Activated CD8-positive, alpha-beta T cell treated with anti-CD3 and anti-CD28 coated beads, Interleukin-2, amount 10 ng/mL, durations not matched to agents 7 days and 5 days (primary cell): ENCODE measurements at regions not wholly inside any gene's neighbourhood (a gene's known extent, or its start where the extent isn't known, plus 50 kb on each side); places are given as distances from the start of the nearest gene placed in this dataset.
"Not testable (repeated sequence)": the region's sequence is repeated elsewhere in the genome, so short reads cannot be mapped to it uniquely, and the experiment has no call there.

Experiments used
- ATAC-seq: fragments of 150-1000 bp; cut with Tn5 transposase; one replicate; pipeline ENCODE4 v1.10.0; 2021; ENCODE audit warnings: moderate library complexity
- CTCF ChIA-PET: fragments of 350-600 bp; sonication (Branson Sonifier 250); formaldehyde crosslinking; loops from one replicate; lab custom pipeline; 2021; ENCODE audit warnings: antibody characterized with exemption; lab: Charles Lee
- POLR2A ChIA-PET: fragments of 350-600 bp; sonication (Branson Sonifier 250); formaldehyde crosslinking; loops from one replicate; lab custom pipeline; 2021; ENCODE audit warnings: antibody characterized with exemption; lab: Charles Lee
- DNase-seq: peaks from one replicate; pipeline ENCODE4 v3.0.0-alpha.2; 2020
- H3K27ac Mint-ChIP-seq: one replicate; pipeline ENCODE4 v1.8.0; 2021; ENCODE audit warnings: mild to moderate bottlenecking, mixed read lengths
- H3K27me3 Mint-ChIP-seq: one replicate; pipeline ENCODE4 v1.8.0; 2021; ENCODE audit warnings: low read depth, mixed read lengths
- H3K36me3 Mint-ChIP-seq: one replicate; pipeline ENCODE4 v1.8.0; 2021; ENCODE audit warnings: low read depth, mixed read lengths
- H3K4me1 Mint-ChIP-seq: one replicate; pipeline ENCODE4 v1.8.0; 2021; ENCODE audit warnings: low read depth, mixed read lengths
- H3K4me3 Mint-ChIP-seq: one replicate; pipeline ENCODE4 v1.8.0; 2021; ENCODE audit warnings: mild to moderate bottlenecking, mixed read lengths
- H3K9me3 Mint-ChIP-seq: one replicate; pipeline ENCODE4 v1.8.0; 2022; ENCODE audit warnings: mixed read lengths; ENCODE audit not compliant: insufficient read depth

DNA sequence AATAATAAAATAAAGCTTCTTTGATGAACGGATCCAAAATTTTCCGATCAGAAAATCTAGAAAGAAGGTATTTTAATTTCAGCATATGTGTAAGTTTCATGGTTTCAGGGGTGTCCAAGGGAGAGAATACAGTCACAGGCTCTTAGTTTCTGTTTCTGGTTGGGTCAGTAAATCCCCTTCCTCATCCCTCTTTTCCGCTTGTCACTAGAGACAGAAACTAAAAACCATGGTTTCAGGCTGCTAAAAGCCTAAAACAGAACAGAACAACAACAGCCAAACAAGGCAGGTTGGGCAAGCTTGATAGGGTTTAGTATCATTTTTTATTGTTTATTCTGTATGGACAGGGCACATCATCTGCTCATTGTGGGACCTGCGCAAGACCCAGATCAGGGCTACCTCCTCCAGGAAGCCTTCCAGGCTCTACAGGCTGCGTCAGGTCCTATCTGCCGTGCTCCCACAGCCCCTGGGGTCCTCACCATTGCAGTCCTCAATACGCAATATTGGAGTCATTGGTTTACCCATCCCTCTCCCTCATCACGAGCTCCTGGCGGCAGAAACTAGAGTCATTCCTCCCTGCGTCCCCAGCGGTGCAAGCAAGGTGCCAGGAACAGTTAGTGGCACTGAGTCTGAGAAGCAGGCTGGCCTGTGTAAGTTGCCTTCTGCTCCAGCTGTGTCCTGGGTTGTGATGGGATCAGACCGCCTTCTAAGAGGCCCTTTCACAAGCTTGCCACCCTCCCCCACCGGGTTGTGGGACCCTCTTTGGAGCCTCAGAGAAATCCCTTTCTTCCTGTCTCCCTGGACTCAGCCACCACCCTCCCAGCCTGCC lies 70.2 kb upstream of the CUX1 start:
- CTCF ChIA-PET: no interaction called here
- no peaks in the 10 kb centered on the region for H3K27me3 Mint-ChIP-seq
- no peaks in the 10 kb centered on the region for H3K36me3 Mint-ChIP-seq
- no peaks in the 10 kb centered on the region for H3K9me3 Mint-ChIP-seq
- DNase-seq: no peak
- H3K4me1 Mint-ChIP-seq: peaks cover 36% of the 10 kb centered on the region
- H3K27ac Mint-ChIP-seq: peak overlapping the region; percentile 66
- H3K4me3 Mint-ChIP-seq: no peak overlapping the region
- POLR2A ChIA-PET: no interaction called here
- no peak for ATAC-seq

DNA sequence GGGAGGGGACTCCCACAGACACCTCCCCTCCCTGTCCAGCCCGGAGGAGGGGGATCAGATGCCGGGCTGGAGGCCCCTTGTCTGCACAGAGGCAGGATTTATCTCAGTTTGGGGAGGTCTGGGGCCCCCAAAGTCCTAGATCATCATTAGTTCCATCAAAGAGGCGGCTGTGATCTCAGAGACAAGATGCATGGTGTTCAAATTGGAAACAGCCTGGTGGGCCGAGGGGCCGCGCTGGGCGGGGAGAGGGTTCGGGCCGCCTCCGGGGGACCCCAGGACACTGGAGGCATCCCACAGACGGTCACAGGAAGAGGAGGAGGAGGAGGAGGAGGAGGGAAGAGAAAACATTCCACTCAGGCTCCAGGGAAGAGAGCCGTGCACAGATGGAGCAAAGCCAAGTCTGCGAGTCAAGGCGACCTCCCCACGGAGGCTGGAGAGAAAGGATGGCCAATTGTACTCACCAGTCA lies 69.5 kb upstream of the CUX1 start:
- H3K27ac Mint-ChIP-seq: no peak overlapping the region
- POLR2A ChIA-PET: no interaction called here
- DNase-seq (no peak), ATAC-seq (no peak)
- CTCF ChIA-PET: no interaction called here
- H3K4me1 Mint-ChIP-seq: peaks cover 29% of the 10 kb centered on the region
- H3K27me3 Mint-ChIP-seq: no peaks in the 10 kb centered on the region
- H3K4me3 Mint-ChIP-seq: no peak overlapping the region
- no peaks in the 10 kb centered on the region for H3K36me3 Mint-ChIP-seq
- H3K9me3 Mint-ChIP-seq: no peaks in the 10 kb centered on the region

DNA sequence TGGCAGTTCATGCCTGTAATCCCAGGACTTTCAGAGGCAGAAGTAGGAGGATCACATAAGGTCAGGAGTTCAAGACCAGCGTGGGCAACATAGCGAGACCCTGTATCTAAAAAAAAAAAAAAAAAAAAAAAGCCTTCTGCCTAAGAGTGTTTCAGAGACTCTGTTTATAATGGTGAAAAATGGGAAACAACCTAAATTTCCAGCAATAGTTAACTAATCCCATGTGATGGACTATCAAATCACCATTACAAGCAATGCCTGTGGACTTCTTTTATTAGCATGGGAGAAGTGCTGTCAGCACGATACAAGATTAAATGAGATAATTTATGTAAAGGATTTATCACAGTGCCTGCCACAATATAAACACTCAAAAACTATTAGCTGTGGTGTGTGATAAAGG lies 67.5 kb upstream of the CUX1 start:
- ChIA-PET CTCF (no interaction called here), POLR2A (no interaction called here)
- Mint-ChIP-seq H3K4me3 (no peak overlapping the region), H3K4me1 (peaks cover 30% of the 10 kb centered on the region), H3K36me3 (no peaks in the 10 kb centered on the region), H3K27me3 (no peaks in the 10 kb centered on the region), H3K9me3 (no peaks in the 10 kb centered on the region), H3K27ac (no peak overlapping the region)
- no peak for ATAC-seq
- no peak for DNase-seq

DNA sequence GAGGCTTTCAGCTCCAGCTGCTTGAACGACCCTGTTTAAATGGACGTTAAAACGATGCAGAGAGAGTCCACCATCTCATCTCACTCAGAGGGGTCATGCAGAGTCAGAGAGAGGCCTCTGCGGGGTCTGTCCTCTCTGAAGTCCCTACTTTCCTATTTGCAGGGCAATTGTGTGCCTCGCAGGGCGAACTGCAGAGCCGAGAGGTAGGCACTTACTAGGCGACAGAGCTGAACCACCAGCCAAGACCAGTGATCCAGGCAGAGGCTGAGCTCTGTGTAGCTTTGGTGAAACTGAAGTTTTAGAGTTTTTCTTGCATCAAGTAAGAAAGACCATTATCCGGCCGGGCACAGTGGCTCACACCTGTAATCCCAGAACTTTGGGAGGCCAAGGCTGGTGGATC lies 64.1 kb upstream of the CUX1 start:
- H3K4me3 Mint-ChIP-seq: no peak overlapping the region
- CTCF ChIA-PET: interaction anchor here (1.0 to 2.9 kb wide), 2 partner anchors 9 to 61 kb away, joined by 5 to 17 read pairs; no protein-coding TSS in a partner anchor
- no peak overlapping the region for H3K27ac Mint-ChIP-seq

GRCh38 chr7:101754424-101755159 lies 62.8 kb upstream of the CUX1 start:
- ChIA-PET POLR2A (no interaction called here), CTCF (interaction anchor here (0.6 to 2.9 kb wide), 2 partner anchors 11 to 57 kb away, joined by 3 to 17 read pairs; no protein-coding TSS in a partner anchor)
- H3K4me3 Mint-ChIP-seq: peak overlapping the region; percentile 80
- no peaks in the 10 kb centered on the region for H3K36me3 Mint-ChIP-seq
- DNase-seq (peak; percentile 30), ATAC-seq (no peak)
- peak overlapping the region; percentile 81 for H3K27ac Mint-ChIP-seq
- H3K27me3 Mint-ChIP-seq: no peaks in the 10 kb centered on the region
- H3K9me3 Mint-ChIP-seq: no peaks in the 10 kb centered on the region
- peaks cover 15% of the 10 kb centered on the region for H3K4me1 Mint-ChIP-seq

More for the DNA sequence above, 64.1 kb upstream of the CUX1 start:
- no peaks in the 10 kb centered on the region for H3K36me3 Mint-ChIP-seq
- DNase-seq (no peak), ATAC-seq (no peak)
- peaks cover 15% of the 10 kb centered on the region for H3K4me1 Mint-ChIP-seq
- H3K9me3 Mint-ChIP-seq: no peaks in the 10 kb centered on the region
- no peaks in the 10 kb centered on the region for H3K27me3 Mint-ChIP-seq
- POLR2A ChIA-PET: interaction anchor here (1.1 to 1.4 kb wide), 2 partner anchors 13 to 31 kb away, joined by 3 read pairs; no protein-coding TSS in a partner anchor

DNA sequence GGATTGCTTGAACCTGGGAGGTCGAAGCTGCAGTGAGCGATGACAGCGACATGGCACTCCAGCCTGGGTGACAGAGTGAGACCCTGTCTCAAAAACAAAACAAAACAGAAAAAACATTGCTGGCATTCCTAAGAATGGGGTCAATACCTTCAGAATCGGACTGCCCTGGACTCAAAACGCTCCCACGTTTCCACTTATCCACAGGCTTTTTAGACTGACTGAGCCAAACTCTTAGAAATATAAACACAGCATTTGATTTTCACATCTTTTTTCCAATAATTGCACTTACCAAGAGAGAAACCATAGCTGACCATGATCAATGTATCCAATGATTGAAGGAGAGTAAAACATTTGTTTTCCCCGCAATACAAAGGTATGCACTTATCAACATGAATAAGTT lies 59.5 kb upstream of the CUX1 start:
- no peaks in the 10 kb centered on the region for H3K36me3 Mint-ChIP-seq
- H3K4me1 Mint-ChIP-seq: peaks cover 15% of the 10 kb centered on the region
- no peak overlapping the region for H3K4me3 Mint-ChIP-seq
- no peaks in the 10 kb centered on the region for H3K9me3 Mint-ChIP-seq
- ChIA-PET CTCF (interaction anchor here (1.8 kb wide), 1 partner anchor 14 kb away, joined by 5 read pairs; no protein-coding TSS in a partner anchor), POLR2A (no interaction called here)
- no peak for ATAC-seq
- no peak for DNase-seq
- H3K27ac Mint-ChIP-seq: no peak overlapping the region
- H3K27me3 Mint-ChIP-seq: no peaks in the 10 kb centered on the region

DNA sequence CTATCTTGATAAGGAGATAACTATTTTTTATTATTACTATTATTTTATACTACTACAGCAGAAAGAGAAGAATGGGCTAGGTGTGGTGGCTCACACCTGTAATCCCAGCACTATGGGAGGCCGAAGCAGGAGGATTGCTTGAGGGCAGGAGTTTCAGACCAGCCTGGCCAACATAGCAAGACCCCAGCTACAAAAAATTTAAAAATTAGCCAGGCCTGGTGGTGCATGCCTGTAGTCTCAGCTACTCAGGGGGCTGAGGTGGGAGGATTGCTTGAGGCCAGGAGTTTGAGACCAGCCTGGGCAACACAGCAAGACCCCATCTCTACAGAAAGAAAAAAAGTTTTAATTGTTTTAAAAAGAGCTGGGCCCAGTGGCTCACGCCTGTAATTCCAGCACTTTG lies 58.9 kb upstream of the CUX1 start:
- not testable (repeated sequence) for H3K36me3 Mint-ChIP-seq, H3K4me3 Mint-ChIP-seq, H3K27ac Mint-ChIP-seq, H3K27me3 Mint-ChIP-seq, DNase-seq, H3K9me3 Mint-ChIP-seq, ATAC-seq
- CTCF ChIA-PET: interaction anchor here (0.7 to 1.8 kb wide), 4 partner anchors 14 to 18 kb away, joined by 3 to 5 read pairs (median 3); no protein-coding TSS in a partner anchor
- peaks cover 14% of the 10 kb centered on the region for H3K4me1 Mint-ChIP-seq
- POLR2A ChIA-PET: interaction anchor here (1.2 kb wide), 1 partner anchor 10 kb away, joined by 3 read pairs; no protein-coding TSS in a partner anchor

DNA sequence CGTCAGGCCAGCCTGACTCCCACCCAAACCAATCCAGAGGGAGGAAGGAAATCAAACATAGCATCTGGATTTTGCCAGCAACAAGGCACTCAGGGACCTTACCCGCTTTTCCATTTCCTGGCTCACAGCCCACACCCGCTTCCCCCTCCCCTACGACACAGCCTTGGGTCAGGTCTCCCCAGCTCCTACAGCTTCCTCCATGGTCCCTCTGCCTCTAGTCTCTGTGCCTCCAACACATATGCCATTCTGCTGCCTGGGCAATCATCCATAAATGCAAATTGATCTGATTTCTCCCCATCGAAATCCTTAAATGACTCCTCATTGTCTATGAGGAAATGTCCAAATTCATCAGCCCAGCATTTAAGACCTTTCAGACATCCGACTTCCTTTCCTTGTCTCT lies 53.2 kb upstream of the CUX1 start:
- ChIA-PET POLR2A (no interaction called here), CTCF (no interaction called here)
- H3K27ac Mint-ChIP-seq: no peak overlapping the region
- no peak for DNase-seq
- no peaks in the 10 kb centered on the region for H3K4me1 Mint-ChIP-seq
- no peak overlapping the region for H3K4me3 Mint-ChIP-seq
- ATAC-seq: no peak
- no peaks in the 10 kb centered on the region for H3K9me3 Mint-ChIP-seq
- H3K36me3 Mint-ChIP-seq: no peaks in the 10 kb centered on the region
- H3K27me3 Mint-ChIP-seq: no peaks in the 10 kb centered on the region

- CTCF ChIA-PET: no interaction called here
- Mint-ChIP-seq H3K27ac (no peak overlapping the region), H3K4me3 (no peak overlapping the region), H3K27me3 (no peaks in the 10 kb centered on the region), H3K4me1 (no peaks in the 10 kb centered on the region), H3K36me3 (no peaks in the 10 kb centered on the region), H3K9me3 (no peaks in the 10 kb centered on the region)
- POLR2A ChIA-PET: no interaction called here
- DNase-seq (no peak), ATAC-seq (no peak)
Observed at GRCh38 chr7:101767544-101767943, 49.9 kb upstream of the CUX1 start.
